Heart left ventricle (tissue), 16 donors: ENCODE measurements at regions not wholly inside any gene's neighbourhood (a gene's known extent, or its start where the extent isn't known, plus 50 kb on each side); places are given as distances from the start of the nearest gene placed in this dataset.

ENCODE experiments used
- ATAC-seq, 4 donors: fragments of 200-7000 bp; cut with Tn5 transposase; one replicate each; pipeline ENCODE4 v1.9.1; 2020 to 2022; ENCODE audit warnings: moderate library complexity in 4 of 4, mild to moderate bottlenecking in 3 of 4, moderate number of reproducible peaks in 1 of 4
- DNase-seq, 5 donors: peaks; one replicate each; pipeline ENCODE4 v3.0.0-alpha.2; 2020
- H3K27ac ChIP-seq, 12 donors: fragments of 200-600 bp; sonication (generic) in 4 of 12; one replicate each; pipeline versions ENCODE4 v1.5.0 to v1.8.0; 2016 to 2022; ENCODE audit warnings: mild to moderate bottlenecking in 2 of 12
- H3K27me3 ChIP-seq, 9 donors: fragments of 200-600 bp; sonication (generic) in 2 of 9; one replicate each; pipeline versions ENCODE4 v1.5.1 to v1.8.0; 2016 to 2022; ENCODE audit warnings: mild to moderate bottlenecking in 3 of 9
- H3K36me3 ChIP-seq, 9 donors: fragments of 200-600 bp; sonication (generic) in 2 of 9; one replicate each; pipeline versions ENCODE4 v1.5.0 to v1.8.0; 2018 to 2022; ENCODE audit warnings: mild to moderate bottlenecking in 2 of 9
- H3K4me1 ChIP-seq, 12 donors: fragments of 200-600 bp; sonication (generic) in 4 of 12; one replicate each; pipeline versions ENCODE4 v1.5.0 to v1.8.0; 2016 to 2022; ENCODE audit warnings: mild to moderate bottlenecking in 3 of 12
- H3K4me3 ChIP-seq, 12 donors: fragments of 200-600 bp; sonication (generic) in 4 of 12; one replicate each; pipeline versions ENCODE4 v1.5.0 to v1.8.0; 2017 to 2022; ENCODE audit warnings: mild to moderate bottlenecking in 9 of 12, moderate library complexity in 4 of 12
- H3K9me3 ChIP-seq, 12 donors: fragments of 200-600 bp; sonication (generic) in 4 of 12; one replicate each; pipeline versions ENCODE4 v1.5.0 to v1.8.0; 2016 to 2022; ENCODE audit warnings: mild to moderate bottlenecking in 1 of 12
- POLR2A ChIP-seq, 2 donors: fragments of 450-650 bp; IDR thresholded peaks; one replicate each; pipeline ENCODE4 v1.6.1; 2017; ENCODE audit warnings: antibody characterized with exemption in 2 of 2, mild to moderate bottlenecking in 2 of 2, moderate library complexity in 2 of 2
- WGBS, 4 donors: extraction: QIAGEN DNeasy Blood & Tissue Kit in 2 of 4; methylation state at CpG; one replicate each; pipeline versions ENCODE4 v1.1.5 to v1.1.7; 2013 to 2018; 5-methylcytosine and 5-hydroxymethylcytosine counted together
- intact Hi-C, 10 donors: fragments of 100-400 bp; cut with DNase I; formaldehyde crosslinking; loops; one replicate each; pipeline versions ENCODE4 v1.11.1 to v1.14.2; 2022
- TF ChIP-seq, protein P1 (sequence below), 12 donors: fragments of 200-600 bp; sonication (generic) in 4 of 12; IDR thresholded peaks; one replicate each; pipeline versions ENCODE4 v1.5.0 to v1.8.0; 2018 to 2022; ENCODE audit warnings: antibody characterized with exemption in 12 of 12, mild to moderate bottlenecking in 5 of 12
- donor health status: ischemic (EF 13 %, LVEDD 7.1; RV severe dilation, severe dysfunction).
- donor health status: healthy with polysubstance abuse.
- donor health status: DM: no; HTN: yes; CAD: no.
- donor health status: DM: no; HTN: no; CAD: no.
- donor health status: ischemic (EF 25% LVEDD 6.9; RV normal size, moderate dysfunction).
- donor health status: ischemic (EF 25% LVEDD 5.7; RV mildly dilated, moderate dysfunction).
- donor health status: healthy.
- donor health status: DM: yes; HTN: yes; CAD: no.
- donor health status: ischemic (EF 35%, LVEDD 5.7; RV mildly dilated, moderate dysfunction).
- donor health status: nonischemic (EF 11% LVEDD 7.7; RV severe dilation, severe dysfunction).
- donor health status: DM: yes; HTN: yes; CAD: no.
- donor health status: PGD.
- donor health status: ischemic (EF 29% LVEDD 5.4; RV normal size, mild dysfunction).
- donor health status: nonischemic (EF 23%, LVEDD 6.1; RV moderate dilation, normal function).

DNA sequence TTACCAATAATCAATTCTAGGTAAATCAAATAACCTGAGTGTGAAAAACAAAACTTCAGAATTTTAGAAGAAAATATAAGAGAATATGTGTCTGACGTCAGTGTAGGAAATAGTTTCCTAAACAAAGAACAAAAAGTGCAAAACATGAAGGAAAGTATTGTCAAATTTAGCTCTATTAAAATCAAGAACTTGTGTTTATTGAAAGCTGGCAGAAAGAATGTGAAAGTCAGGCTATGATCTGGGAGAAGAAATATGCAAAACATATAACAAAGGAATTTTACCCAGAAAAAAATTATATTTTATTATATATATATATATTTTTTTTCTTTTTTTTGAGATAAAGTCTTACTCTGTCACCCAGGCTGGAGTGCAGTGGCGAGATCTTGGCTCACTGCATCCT is 129.1 kb upstream of the ANKRD28 start:
- Histone ChIP-seq H3K27ac (no peak overlapping the region), H3K4me3 (no peak overlapping the region), H3K36me3 (no peaks in the 10 kb centered on the region), H3K27me3 (no peaks in the 10 kb centered on the region), H3K9me3 (no peaks in the 10 kb centered on the region), H3K4me1 (peaks cover 0 to 4% (median 1%) of the 10 kb centered on the region in 12 donors)
- DNase-seq (no peak), ATAC-seq (no peak)
- WGBS, 4 donors: 86 to 92% (median 90%) methylated on average over 2 of the region's 2 CpGs
- intact Hi-C loops: loop anchor here in 1 of 10 donors (10.0 kb wide), 2 partner anchors 52 to 58 kb away; no protein-coding TSS in a partner anchor
- no peak for TF ChIP-seq POLR2A (IDR thresholded peaks at IDR 0.05)
- TF ChIP-seq, protein P1, sequence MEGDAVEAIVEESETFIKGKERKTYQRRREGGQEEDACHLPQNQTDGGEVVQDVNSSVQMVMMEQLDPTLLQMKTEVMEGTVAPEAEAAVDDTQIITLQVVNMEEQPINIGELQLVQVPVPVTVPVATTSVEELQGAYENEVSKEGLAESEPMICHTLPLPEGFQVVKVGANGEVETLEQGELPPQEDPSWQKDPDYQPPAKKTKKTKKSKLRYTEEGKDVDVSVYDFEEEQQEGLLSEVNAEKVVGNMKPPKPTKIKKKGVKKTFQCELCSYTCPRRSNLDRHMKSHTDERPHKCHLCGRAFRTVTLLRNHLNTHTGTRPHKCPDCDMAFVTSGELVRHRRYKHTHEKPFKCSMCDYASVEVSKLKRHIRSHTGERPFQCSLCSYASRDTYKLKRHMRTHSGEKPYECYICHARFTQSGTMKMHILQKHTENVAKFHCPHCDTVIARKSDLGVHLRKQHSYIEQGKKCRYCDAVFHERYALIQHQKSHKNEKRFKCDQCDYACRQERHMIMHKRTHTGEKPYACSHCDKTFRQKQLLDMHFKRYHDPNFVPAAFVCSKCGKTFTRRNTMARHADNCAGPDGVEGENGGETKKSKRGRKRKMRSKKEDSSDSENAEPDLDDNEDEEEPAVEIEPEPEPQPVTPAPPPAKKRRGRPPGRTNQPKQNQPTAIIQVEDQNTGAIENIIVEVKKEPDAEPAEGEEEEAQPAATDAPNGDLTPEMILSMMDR (IDR thresholded peaks at IDR 0.05): no peak

DNA sequence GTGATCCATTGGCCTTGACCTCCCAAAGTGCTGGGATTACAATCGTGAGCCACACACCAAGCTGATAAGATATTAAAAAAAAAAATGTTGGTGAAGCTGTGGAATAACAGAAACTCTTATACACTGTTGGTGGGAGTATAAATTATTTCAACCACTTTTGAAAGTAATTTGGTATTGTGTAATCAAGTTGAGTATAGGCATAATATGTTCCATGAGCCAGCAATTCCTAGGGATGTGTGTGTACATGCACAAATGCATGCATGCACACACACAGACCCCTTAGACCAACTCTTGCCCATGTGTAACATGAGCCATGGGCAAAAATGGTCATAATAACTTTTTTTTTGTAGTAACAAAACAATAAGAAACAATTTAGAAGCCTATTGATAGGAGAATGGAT is 130.2 kb upstream of the ANKRD28 start:
- DNase-seq (no peak), ATAC-seq (no peak)
- no peak for TF ChIP-seq POLR2A (IDR thresholded peaks at IDR 0.05)
- intact Hi-C loops: loop anchor here in 1 of 10 donors (10.0 kb wide), 2 partner anchors 53 to 57 kb away; no protein-coding TSS in a partner anchor
- Histone ChIP-seq H3K4me3 (no peak overlapping the region), H3K36me3 (no peaks in the 10 kb centered on the region), H3K9me3 (no peaks in the 10 kb centered on the region), H3K27ac (no peak overlapping the region), H3K4me1 (peaks cover 0 to 15% (median 11%) of the 10 kb centered on the region in 12 donors), H3K27me3 (no peaks in the 10 kb centered on the region)
- WGBS, 4 donors: 67 to 75% (median 72%) methylated on average over 1 of the region's 1 CpG

GRCh38 chr3:15929944-15930571 is 132.3 kb upstream of the ANKRD28 start:
- Histone ChIP-seq H3K27me3 (no peaks in the 10 kb centered on the region), H3K27ac (no peak overlapping the region), H3K9me3 (no peaks in the 10 kb centered on the region), H3K4me1 (peaks cover 0 to 24% (median 14%) of the 10 kb centered on the region in 12 donors), H3K4me3 (no peak overlapping the region), H3K36me3 (no peaks in the 10 kb centered on the region)
- TF ChIP-seq, protein P1 (IDR thresholded peaks at IDR 0.05): no peak
- TF ChIP-seq POLR2A (IDR thresholded peaks at IDR 0.05): no peak
- intact Hi-C loops: loop anchor here in 1 of 10 donors (10.0 kb wide), 2 partner anchors 55 kb away; no protein-coding TSS in a partner anchor
- ATAC-seq: no peak
- WGBS, 4 donors: 67 to 78% (median 75%) methylated on average over 4 of the region's 4 CpGs
- no peak for DNase-seq

GRCh38 chr3:15932348-15933300 is 134.8 kb upstream of the ANKRD28 start:
- intact Hi-C loops: no loop called here
- DNase-seq: no peak
- no peak overlapping the region for H3K4me3 ChIP-seq
- H3K27me3 ChIP-seq: no peaks in the 10 kb centered on the region
- H3K4me1 ChIP-seq: peaks cover 0 to 28% (median 14%) of the 10 kb centered on the region in 12 donors
- H3K36me3 ChIP-seq: no peaks in the 10 kb centered on the region
- ATAC-seq: peak in 3 of 4 donors; percentile 29 to 44 (median 30)
- TF ChIP-seq POLR2A (IDR thresholded peaks at IDR 0.05): no peak
- TF ChIP-seq, protein P1 (IDR thresholded peaks at IDR 0.05): no peak
- WGBS, 4 donors: 32 to 47% (median 42%) methylated on average over 7 of the region's 7 CpGs
- H3K27ac ChIP-seq: peak overlapping the region in 6 of 12 donors; percentile 7 to 51 (median 14)
- no peaks in the 10 kb centered on the region for H3K9me3 ChIP-seq
